H1 (cell line): ENCODE measurements at regions not wholly inside any gene's neighbourhood (a gene's known extent, or its start where the extent isn't known, plus 50 kb on each side); places are given as distances from the start of the nearest gene placed in this dataset.

ENCODE experiments used
- CTCF ChIA-PET: fragments of 300-600 bp; sonication (Branson Sonifier 250); formaldehyde crosslinking; loops from one replicate; lab custom pipeline; 2021; ENCODE audit not compliant: partially characterized antibody; lab: Charles Lee
- POLR2A ChIA-PET: fragments of 300-600 bp; sonication (Branson Sonifier 250); formaldehyde crosslinking; loops from one replicate; lab custom pipeline; 2021; ENCODE audit warnings: inconsistent platforms; ENCODE audit not compliant: partially characterized antibody; lab: Charles Lee
- DNase-seq, 2 experiments: peaks; one replicate each; pipeline versions ENCODE4 v3.0.0 to v3.0.0-alpha.2; 2010 to 2022; ENCODE audit warnings: low spot score in 2 of 2, low read depth in 1 of 2, mixed read lengths in 1 of 2
- FAIRE-seq: peaks from 2 replicates; lab custom pipeline; 2011; peaks lifted over from hg19 to GRCh38; lab: Jason Lieb, UNC
- H2AFZ ChIP-seq: 2 replicates; pipeline ENCODE4 v1.8.1; 2012; ENCODE audit warnings: low read length, inconsistent platforms
- H2AK5ac ChIP-seq: 2 replicates; pipeline ENCODE4 v1.6.1; 2013; ENCODE audit warnings: low read depth, low read length
- H2BK120ac ChIP-seq: replicated peaks from 2 replicates; pipeline ENCODE3; 2013; ENCODE audit warnings: low read depth, low read length, inconsistent platforms
- H2BK12ac ChIP-seq: 2 replicates; pipeline ENCODE4 v1.6.1; 2013; ENCODE audit warnings: low read depth, low read length
- H2BK15ac ChIP-seq: 2 replicates; pipeline ENCODE4 v1.6.1; 2013; ENCODE audit warnings: low read length
- H2BK20ac ChIP-seq: 2 replicates; pipeline ENCODE4 v1.6.1; 2013; ENCODE audit warnings: low read length
- H2BK5ac ChIP-seq: 2 replicates; pipeline ENCODE4 v1.6.1; 2013; ENCODE audit warnings: low read depth, low read length
- H3K14ac ChIP-seq: 2 replicates; pipeline ENCODE4 v1.6.1; 2013; ENCODE audit warnings: inconsistent platforms; ENCODE audit not compliant: insufficient read length
- H3K18ac ChIP-seq: 2 replicates; pipeline ENCODE4 v1.6.1; 2013; ENCODE audit warnings: low read length; ENCODE audit errors: extremely low read depth
- H3K23ac ChIP-seq: 2 replicates; pipeline ENCODE4 v1.6.1; 2013; ENCODE audit warnings: inconsistent platforms; ENCODE audit not compliant: insufficient read length
- H3K23me2 ChIP-seq: 2 replicates; pipeline ENCODE4 v1.6.1; 2013; ENCODE audit warnings: low read depth, low read length
- H3K27ac ChIP-seq: 2 replicates; pipeline ENCODE4 v1.6.1; 2011; ENCODE audit warnings: low read depth, low read length, inconsistent platforms
- H3K27me3 ChIP-seq, 4 experiments: replicated peaks in 1 of 4; 1 replicate in 1 of 4; 2 replicates in 3 of 4; pipeline versions ENCODE4 v1.6.1 to v1.8.1; 2011 to 2013; ENCODE audit warnings: low read length in 3 of 4, mild to moderate bottlenecking in 3 of 4, inconsistent platforms in 2 of 4, mixed read lengths in 2 of 4, moderate library complexity in 1 of 4; ENCODE audit not compliant: control insufficient read depth in 3 of 4, insufficient read depth in 3 of 4; ENCODE audit errors: extremely low read depth in 1 of 4
- H3K36me3 ChIP-seq, 4 experiments: 2 replicates each; pipeline versions ENCODE4 v1.6.1 to v1.8.1; 2011 to 2013; ENCODE audit warnings: mild to moderate bottlenecking in 4 of 4, low read length in 3 of 4, moderate library complexity in 2 of 4, control low read depth in 1 of 4, inconsistent platforms in 1 of 4; ENCODE audit not compliant: insufficient read depth in 4 of 4, control insufficient read depth in 2 of 4
- H3K4ac ChIP-seq: replicated peaks from 2 replicates; pipeline ENCODE3; 2013; ENCODE audit warnings: low read length, low read depth, mixed read lengths, inconsistent platforms; ENCODE audit not compliant: insufficient read length
- H3K4me1 ChIP-seq, 4 experiments: replicated peaks in 1 of 4; 1 replicate in 1 of 4; 2 replicates in 3 of 4; pipeline versions ENCODE4 v1.6.1 to v1.8.1; 2011 to 2013; ENCODE audit warnings: low read length in 3 of 4, inconsistent platforms in 2 of 4, mixed read lengths in 1 of 4; ENCODE audit not compliant: insufficient read depth in 4 of 4, control insufficient read depth in 3 of 4
- H3K4me2 ChIP-seq, 2 experiments: 2 replicates each; pipeline versions ENCODE4 v1.6.1 to v1.8.1; 2011 to 2013; ENCODE audit warnings: low read depth in 2 of 2, low read length in 2 of 2, control low read depth in 1 of 2, inconsistent platforms in 1 of 2, mild to moderate bottlenecking in 1 of 2; ENCODE audit not compliant: insufficient read depth in 1 of 2
- H3K4me3 ChIP-seq, 4 experiments: fragments of 200-600, 300-600 bp in 1 of 4; sonication (generic), shearing (Covaris generic), sonication (Bioruptor Twin) in 1 of 4; 2 replicates each; pipeline versions ENCODE4 v1.5.1 to v1.8.1; 2011 to 2016; ENCODE audit warnings: low read length in 4 of 4, low read depth in 3 of 4, control low read depth in 2 of 4, inconsistent platforms in 2 of 4, mild to moderate bottlenecking in 2 of 4, mixed read lengths in 1 of 4, moderate library complexity in 1 of 4; ENCODE audit not compliant: insufficient read depth in 2 of 4; ENCODE audit errors: extremely low read depth in 1 of 4
- H3K56ac ChIP-seq: replicated peaks from 2 replicates; pipeline ENCODE3; 2013; ENCODE audit warnings: low read depth, mild to moderate bottlenecking, mixed read lengths, low read length, inconsistent platforms; ENCODE audit not compliant: insufficient read length
- H3K79me1 ChIP-seq: 2 replicates; pipeline ENCODE4 v1.6.1; 2013; ENCODE audit warnings: low read depth, low read length, control low read depth
- H3K79me2 ChIP-seq, 2 experiments: 2 replicates each; pipeline versions ENCODE4 v1.6.1 to v1.8.1; 2012 to 2013; ENCODE audit warnings: low read length in 2 of 2, mild to moderate bottlenecking in 2 of 2, inconsistent platforms in 1 of 2; ENCODE audit not compliant: insufficient read depth in 2 of 2, control insufficient read depth in 1 of 2
- H3K9ac ChIP-seq, 4 experiments: replicated peaks in 1 of 4; 1 replicate in 1 of 4; 2 replicates in 3 of 4; pipeline versions ENCODE4 v1.6.1 to v1.8.1; 2011 to 2013; ENCODE audit warnings: low read depth in 3 of 4, low read length in 3 of 4, control low read depth in 2 of 4, mild to moderate bottlenecking in 2 of 4, moderate library complexity in 2 of 4, inconsistent platforms in 1 of 4; ENCODE audit errors: extremely low read depth in 1 of 4
- H3K9me3 ChIP-seq, 2 experiments: 2 replicates each; pipeline versions ENCODE4 v1.6.1 to v1.8.1; 2012 to 2013; ENCODE audit warnings: mild to moderate bottlenecking in 2 of 2, moderate library complexity in 2 of 2, control low read depth in 1 of 2, inconsistent platforms in 1 of 2, low read depth in 1 of 2, low read length in 1 of 2, mixed read lengths in 1 of 2; ENCODE audit not compliant: insufficient read depth in 2 of 2
- H4K20me1 ChIP-seq, 2 experiments: replicated peaks in 1 of 2; 2 replicates each; pipeline versions ENCODE3 to v1.8.1; 2011 to 2013; ENCODE audit warnings: inconsistent platforms in 2 of 2, low read length in 2 of 2, mild to moderate bottlenecking in 1 of 2; ENCODE audit not compliant: insufficient read depth in 2 of 2, control insufficient read depth in 1 of 2
- H4K5ac ChIP-seq: 2 replicates; pipeline ENCODE4 v1.6.1; 2013; ENCODE audit warnings: low read length, low read depth, mixed read lengths, inconsistent platforms; ENCODE audit not compliant: insufficient read length
- H4K8ac ChIP-seq: 2 replicates; pipeline ENCODE4 v1.8.0; 2013; ENCODE audit warnings: mild to moderate bottlenecking, moderate library complexity, low read length, inconsistent platforms; ENCODE audit not compliant: insufficient read depth; ENCODE audit errors: extremely low read depth
- H4K91ac ChIP-seq: replicated peaks from 2 replicates; pipeline ENCODE3; 2013; ENCODE audit warnings: low read length, mixed read lengths, inconsistent platforms; ENCODE audit not compliant: insufficient read length
- RAD21 ChIP-seq, 2 experiments: IDR thresholded peaks in 1 of 2; conservative IDR thresholded peaks in 1 of 2; 2 replicates each; pipeline ENCODE4 v1.6.1; 2011; ENCODE audit warnings: low read depth in 2 of 2, low read length in 2 of 2, improper control_type of control experiment in 1 of 2, inconsistent platforms in 1 of 2, mild to moderate bottlenecking in 1 of 2, moderate library complexity in 1 of 2
- WGBS, 2 experiments: shearing (Covaris generic) in 1 of 2; methylation state at CpG; one replicate each; pipeline versions ENCODE4 v1.1.6 to v1.1.7; 2013 to 2015; ENCODE audit warnings: low lambda C conversion rate in 2 of 2, mixed read lengths in 2 of 2, inconsistent platforms in 1 of 2, low coverage in 1 of 2, missing lambda C conversion rate in 1 of 2; ENCODE audit not compliant: insufficient replicate concordance in 2 of 2, insufficient coverage in 1 of 2, insufficient read length in 1 of 2; ENCODE audit errors: extremely low coverage in 1 of 2, missing lambda C conversion rate in 1 of 2; 5-methylcytosine and 5-hydroxymethylcytosine counted together
- TF ChIP-seq, protein P1 (sequence below): IDR thresholded peaks from 2 replicates; pipeline ENCODE4 v1.6.1; 2012; ENCODE audit warnings: inconsistent platforms
- TF ChIP-seq, protein P2 (sequence below), 3 experiments: IDR thresholded peaks; 1 replicate in 2 of 3; 2 replicates in 1 of 3; pipeline versions ENCODE4 v1.5.1 to v1.6.1; 2011; ENCODE audit warnings: low read length in 3 of 3, mild to moderate bottlenecking in 3 of 3, inconsistent platforms in 2 of 3, low read depth in 1 of 3, moderate library complexity in 1 of 3; ENCODE audit not compliant: insufficient read depth in 1 of 3; ENCODE audit errors: control extremely low read depth in 1 of 3

DNA sequence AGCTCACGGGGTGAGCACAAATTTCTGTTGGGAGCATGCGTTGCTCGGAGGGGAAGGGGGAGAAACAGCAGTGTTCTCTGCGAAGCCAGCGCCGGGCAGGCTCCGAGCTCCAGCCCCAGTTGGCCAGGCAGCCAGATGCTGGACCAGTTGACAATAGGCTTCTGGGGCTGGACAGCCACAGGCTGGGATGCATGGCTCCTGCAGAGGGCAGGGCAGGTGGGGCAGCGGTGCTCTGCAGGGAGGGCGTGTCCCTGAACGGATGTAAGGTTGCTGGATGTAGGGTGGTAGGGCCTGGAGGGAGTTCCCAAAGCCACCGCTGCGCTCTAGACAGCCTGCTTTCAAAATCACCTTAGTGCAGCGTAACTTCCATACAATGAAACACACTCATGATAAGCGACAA lies 574.9 kb downstream of the GLRX3 start:
- DNase-seq, result peak in 1 of 2 experiments; percentile 7

More for the DNA sequence above, 574.9 kb downstream of the GLRX3 start:
- H3K9me3 ChIP-seq, result no peaks in the 10 kb centered on the region
- H3K79me1 ChIP-seq, result no peaks in the 10 kb centered on the region
- H2AK5ac ChIP-seq, result no peak overlapping the region
- H2BK15ac ChIP-seq, result no peak overlapping the region
- H3K4me1 ChIP-seq, result no peaks in the 10 kb centered on the region
- no peak overlapping the region for H4K8ac ChIP-seq
- no peak overlapping the region for H3K4ac ChIP-seq
- H2BK5ac ChIP-seq, result no peak overlapping the region
- H3K14ac ChIP-seq, result no peak overlapping the region
- no peak for FAIRE-seq
- H3K56ac ChIP-seq, result no peak overlapping the region
- WGBS, 2 experiments, result 92% methylated on average over 10 of the region's 14 CpGs; no CpG with 5 or more reads in 1 of the 2 experiments
- no peak overlapping the region for H3K18ac ChIP-seq
- no peaks in the 10 kb centered on the region for H4K20me1 ChIP-seq
- CTCF ChIA-PET, result interaction anchor here (0.7 to 1.5 kb wide), 2 partner anchors 14 to 191 kb away, joined by 3 read pairs; no protein-coding TSS in a partner anchor
- H3K23ac ChIP-seq, result no peak overlapping the region
- POLR2A ChIA-PET, result no interaction called here
- H2BK120ac ChIP-seq, result no peak overlapping the region
- no peak overlapping the region for H2BK12ac ChIP-seq
- no peaks in the 10 kb centered on the region for H3K79me2 ChIP-seq
- H2BK20ac ChIP-seq, result no peak overlapping the region
- H3K36me3 ChIP-seq, result no peaks in the 10 kb centered on the region
- no peak overlapping the region for H3K27ac ChIP-seq
- TF ChIP-seq, protein P1, sequence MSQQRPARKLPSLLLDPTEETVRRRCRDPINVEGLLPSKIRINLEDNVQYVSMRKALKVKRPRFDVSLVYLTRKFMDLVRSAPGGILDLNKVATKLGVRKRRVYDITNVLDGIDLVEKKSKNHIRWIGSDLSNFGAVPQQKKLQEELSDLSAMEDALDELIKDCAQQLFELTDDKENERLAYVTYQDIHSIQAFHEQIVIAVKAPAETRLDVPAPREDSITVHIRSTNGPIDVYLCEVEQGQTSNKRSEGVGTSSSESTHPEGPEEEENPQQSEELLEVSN, result no peak
- TF ChIP-seq, protein P2, sequence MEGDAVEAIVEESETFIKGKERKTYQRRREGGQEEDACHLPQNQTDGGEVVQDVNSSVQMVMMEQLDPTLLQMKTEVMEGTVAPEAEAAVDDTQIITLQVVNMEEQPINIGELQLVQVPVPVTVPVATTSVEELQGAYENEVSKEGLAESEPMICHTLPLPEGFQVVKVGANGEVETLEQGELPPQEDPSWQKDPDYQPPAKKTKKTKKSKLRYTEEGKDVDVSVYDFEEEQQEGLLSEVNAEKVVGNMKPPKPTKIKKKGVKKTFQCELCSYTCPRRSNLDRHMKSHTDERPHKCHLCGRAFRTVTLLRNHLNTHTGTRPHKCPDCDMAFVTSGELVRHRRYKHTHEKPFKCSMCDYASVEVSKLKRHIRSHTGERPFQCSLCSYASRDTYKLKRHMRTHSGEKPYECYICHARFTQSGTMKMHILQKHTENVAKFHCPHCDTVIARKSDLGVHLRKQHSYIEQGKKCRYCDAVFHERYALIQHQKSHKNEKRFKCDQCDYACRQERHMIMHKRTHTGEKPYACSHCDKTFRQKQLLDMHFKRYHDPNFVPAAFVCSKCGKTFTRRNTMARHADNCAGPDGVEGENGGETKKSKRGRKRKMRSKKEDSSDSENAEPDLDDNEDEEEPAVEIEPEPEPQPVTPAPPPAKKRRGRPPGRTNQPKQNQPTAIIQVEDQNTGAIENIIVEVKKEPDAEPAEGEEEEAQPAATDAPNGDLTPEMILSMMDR (IDR thresholded peaks at IDR 0.05; ENCODE audit: control extremely low read depth in 1 of 3, insufficient read depth in 1 of 3, low read depth in 1 of 3, low read length in 3 of 3), result peak in 1 of 3 experiments; percentile 15; a peak in 1 of 4 replicates
- peak in 1 of 2 experiments; percentile 6; a peak in 1 of 4 replicates for TF ChIP-seq RAD21 (IDR thresholded peaks at IDR 0.05 in 1 of 2, conservative IDR thresholded peaks at IDR 0.05 in 1 of 2; ENCODE audit: low read depth in 2 of 2, low read length in 2 of 2)
- TF ChIP-seq, all 59 proteins: peak for 2
- Histone ChIP-seq H3K23me2 (no peaks in the 10 kb centered on the region), H3K27me3 (no peaks in the 10 kb centered on the region), H3K4me3 (no peak overlapping the region), H3K4me2 (no peak overlapping the region), H3K9ac (no peak overlapping the region), H2AFZ (no peak overlapping the region), H4K91ac (no peak overlapping the region), H4K5ac (no peak overlapping the region)
